IPS-NIHi7 (cell line): ENCODE measurements at regions not wholly inside any gene's neighbourhood (a gene's known extent, or its start where the extent isn't known, plus 50 kb on each side); places are given as distances from the start of the nearest gene placed in this dataset.
"Not testable (repeated sequence)": the region's sequence is repeated elsewhere in the genome, so short reads cannot be mapped to it uniquely, and the experiment has no call there.

Source experiments
- DNase-seq: peaks from one replicate; pipeline ENCODE4 v3.0.0; 2012; ENCODE audit warnings: mixed read lengths; ENCODE audit errors: extremely low spot score

- peak; percentile 80 for DNase-seq
Measured at GRCh38 chr2:59182249-59182648, 941.1 kb upstream of the FANCL start.

- DNase-seq = no peak
Measured at GRCh38 chr2:59181347-59181746, 940.2 kb upstream of the FANCL start.

- no peak for DNase-seq
Measured at GRCh38 chr2:59180621-59181020, 939.5 kb upstream of the FANCL start.

- DNase-seq = no peak
Measured at GRCh38 chr2:59180111-59180510, 939.0 kb upstream of the FANCL start.

- DNase-seq = no peak
Measured at GRCh38 chr2:59177748-59178147, 936.6 kb upstream of the FANCL start.

GRCh38 chr2:59176737-59177136, 935.6 kb upstream of the FANCL start:
- DNase-seq = no peak

- DNase-seq = peak; percentile 20
Measured at GRCh38 chr2:59174536-59175243, 933.6 kb upstream of the FANCL start.

GRCh38 chr2:59173325-59173724, 932.2 kb upstream of the FANCL start:
- no peak for DNase-seq

- no peak for DNase-seq
Measured at GRCh38 chr2:59171019-59171418, 929.9 kb upstream of the FANCL start.

- DNase-seq = no peak
Measured at GRCh38 chr2:59168766-59169165, 927.6 kb upstream of the FANCL start.

GRCh38 chr2:59167514-59167913, 926.4 kb upstream of the FANCL start:
- DNase-seq = no peak

GRCh38 chr2:59157908-59158307, 916.8 kb upstream of the FANCL start:
- DNase-seq = not testable (repeated sequence)

GRCh38 chr2:59151805-59152204, 910.7 kb upstream of the FANCL start:
- DNase-seq = no peak

GRCh38 chr2:59150217-59150849, 909.2 kb upstream of the FANCL start:
- DNase-seq = no peak

- DNase-seq = no peak
Measured at GRCh38 chr2:59149271-59149670, 908.1 kb upstream of the FANCL start.

- no peak for DNase-seq
Measured at GRCh38 chr2:59112258-59112657, 871.1 kb upstream of the FANCL start.

GRCh38 chr2:59096973-59097372, 855.8 kb upstream of the FANCL start:
- no peak for DNase-seq

GRCh38 chr2:59093571-59093970, 852.4 kb upstream of the FANCL start:
- DNase-seq = no peak

- no peak for DNase-seq
Measured at GRCh38 chr2:59084326-59084725, 843.2 kb upstream of the FANCL start.

GRCh38 chr2:59083075-59083828, 842.1 kb upstream of the FANCL start:
- peak; percentile 38 for DNase-seq

- no peak for DNase-seq
Measured at GRCh38 chr2:59082657-59083056, 841.5 kb upstream of the FANCL start.

GRCh38 chr2:59080451-59081181, 839.5 kb upstream of the FANCL start:
- no peak for DNase-seq
